ENCODE measurements at regions not wholly inside any gene's neighbourhood (a gene's known extent, or its start where the extent isn't known, plus 50 kb on each side); places are given as distances from the start of the nearest gene placed in this dataset.
"Not testable (repeated sequence)": the region's sequence is repeated elsewhere in the genome, so short reads cannot be mapped to it uniquely, and the experiment has no call there.

- DNase-seq = no peak
- intact Hi-C loops (cut with micrococcal nuclease) = no loop called here
- no peak overlapping the region for H3K4me3 Mint-ChIP-seq
- H3K27ac Mint-ChIP-seq = no peak overlapping the region
- CTCF ChIA-PET = no interaction called here
- H3K36me3 Mint-ChIP-seq (ENCODE audit: low read depth) = no peaks in the 10 kb centered on the region
- no peaks in the 10 kb centered on the region for H3K4me1 Mint-ChIP-seq (ENCODE audit: low read depth)
- H3K9me3 Mint-ChIP-seq = no peaks in the 10 kb centered on the region
- H3K27me3 Mint-ChIP-seq (ENCODE audit: low read depth) = no peaks in the 10 kb centered on the region
Observed at GRCh38 chrX:8005678-8006347, 78.6 kb upstream of the PNPLA4 start.

GRCh38 chrX:8003147-8003883 is 76.1 kb upstream of the PNPLA4 start:
- Mint-ChIP-seq H3K27me3 (ENCODE audit: low read depth) (no peaks in the 10 kb centered on the region), H3K27ac (no peak overlapping the region), H3K36me3 (ENCODE audit: low read depth) (no peaks in the 10 kb centered on the region), H3K9me3 (no peaks in the 10 kb centered on the region), H3K4me3 (no peak overlapping the region), H3K4me1 (ENCODE audit: low read depth) (no peaks in the 10 kb centered on the region)
- CTCF ChIA-PET = interaction anchor here (1.1 kb wide), 1 partner anchor 735 kb away, joined by 3 read pairs; no protein-coding TSS in a partner anchor
- no peak for DNase-seq
- intact Hi-C loops (cut with micrococcal nuclease) = no loop called here

GRCh38 chrX:7996851-7997250 is 69.6 kb upstream of the PNPLA4 start:
- intact Hi-C loops (cut with micrococcal nuclease) = loop anchor here (1.0 kb wide), 1 partner anchor 741 kb away; no protein-coding TSS in a partner anchor
- Mint-ChIP-seq H3K27me3 (ENCODE audit: low read depth) (no peaks in the 10 kb centered on the region), H3K27ac (no peak overlapping the region), H3K36me3 (ENCODE audit: low read depth) (no peaks in the 10 kb centered on the region), H3K4me1 (ENCODE audit: low read depth) (no peaks in the 10 kb centered on the region), H3K9me3 (no peaks in the 10 kb centered on the region), H3K4me3 (no peak overlapping the region)
- CTCF ChIA-PET = interaction anchor here (0.6 kb wide), 2 partner anchors 593 to 733 kb away, joined by 3 read pairs; no protein-coding TSS in a partner anchor
- DNase-seq = no peak

- intact Hi-C loops (cut with micrococcal nuclease) = loop anchor here (1.0 kb wide), 1 partner anchor 742 kb away; no protein-coding TSS in a partner anchor
- no peaks in the 10 kb centered on the region for H3K27me3 Mint-ChIP-seq (ENCODE audit: low read depth)
- no peaks in the 10 kb centered on the region for H3K9me3 Mint-ChIP-seq
- no peaks in the 10 kb centered on the region for H3K4me1 Mint-ChIP-seq (ENCODE audit: low read depth)
- no peak overlapping the region for H3K27ac Mint-ChIP-seq
- H3K36me3 Mint-ChIP-seq (ENCODE audit: low read depth) = no peaks in the 10 kb centered on the region
- H3K4me3 Mint-ChIP-seq = no peak overlapping the region
- CTCF ChIA-PET = no interaction called here
- peak; percentile 48 for DNase-seq
Observed at GRCh38 chrX:7996414-7996813, 69.2 kb upstream of the PNPLA4 start.

DNA sequence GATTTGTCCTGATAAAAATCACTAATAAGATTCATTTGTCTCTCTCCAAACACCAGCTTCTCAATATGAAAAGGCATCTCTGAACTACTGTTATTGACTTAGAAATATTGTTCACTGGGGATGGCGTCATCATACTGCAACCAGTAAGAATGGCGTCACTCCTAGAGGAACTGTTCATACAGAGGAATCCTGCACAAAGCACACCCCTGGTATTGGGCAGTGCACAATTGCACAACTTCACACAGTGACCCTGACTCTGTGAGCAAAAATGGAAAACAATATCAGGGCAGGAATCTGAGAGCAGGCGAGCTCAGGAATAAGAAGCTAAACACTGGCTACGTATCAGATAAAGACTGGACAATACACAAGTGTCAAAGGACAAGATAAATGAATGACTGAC is 66.7 kb upstream of the PNPLA4 start:
- Mint-ChIP-seq H3K27me3 (ENCODE audit: low read depth) (no peaks in the 10 kb centered on the region), H3K4me3 (no peak overlapping the region), H3K9me3 (no peaks in the 10 kb centered on the region), H3K27ac (no peak overlapping the region), H3K36me3 (ENCODE audit: low read depth) (no peaks in the 10 kb centered on the region), H3K4me1 (ENCODE audit: low read depth) (no peaks in the 10 kb centered on the region)
- intact Hi-C loops (cut with micrococcal nuclease) = no loop called here
- no peak for DNase-seq
- CTCF ChIA-PET = no interaction called here

DNA sequence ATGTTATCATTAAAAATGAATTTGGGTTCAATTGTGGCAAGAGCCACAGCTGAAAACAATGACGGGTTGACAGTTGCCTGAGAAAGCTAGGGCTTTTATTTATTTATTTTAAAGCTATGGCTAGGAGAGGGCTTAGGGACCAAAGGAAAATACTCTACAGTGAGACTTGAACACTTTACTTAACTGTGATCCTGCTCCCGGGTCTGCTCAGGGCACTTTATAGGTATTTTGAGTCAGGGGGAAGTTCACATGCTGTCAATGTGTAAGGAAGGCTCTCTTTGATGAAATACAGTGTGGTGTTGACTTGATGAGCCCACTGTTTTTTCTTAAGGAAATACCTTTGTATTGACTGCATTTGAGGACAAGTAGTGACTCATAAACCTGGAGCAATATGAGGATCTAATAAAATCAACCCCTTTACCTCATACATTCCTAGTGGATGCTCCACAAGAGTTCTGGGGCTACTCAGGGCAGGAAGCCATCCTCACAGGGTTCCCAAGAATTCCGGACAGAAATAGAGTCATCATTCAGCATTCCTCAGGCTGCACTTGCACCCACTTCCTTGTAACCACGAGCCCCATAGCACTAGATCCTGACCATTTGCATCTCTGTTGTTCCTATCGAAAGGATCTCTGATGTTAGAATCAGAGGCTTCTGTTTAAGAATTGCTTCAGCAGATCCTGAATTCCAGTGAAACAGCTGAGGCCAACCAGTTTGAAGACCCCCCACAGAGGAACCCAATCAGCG is 61.0 kb upstream of the PNPLA4 start:
- H3K27me3 Mint-ChIP-seq (ENCODE audit: low read depth); H3K9me3 Mint-ChIP-seq; DNase-seq; H3K27ac Mint-ChIP-seq; H3K4me1 Mint-ChIP-seq (ENCODE audit: low read depth); H3K4me3 Mint-ChIP-seq; CTCF ChIA-PET; intact Hi-C loops (cut with micrococcal nuclease); H3K36me3 Mint-ChIP-seq (ENCODE audit: low read depth): not testable (repeated sequence)

DNA sequence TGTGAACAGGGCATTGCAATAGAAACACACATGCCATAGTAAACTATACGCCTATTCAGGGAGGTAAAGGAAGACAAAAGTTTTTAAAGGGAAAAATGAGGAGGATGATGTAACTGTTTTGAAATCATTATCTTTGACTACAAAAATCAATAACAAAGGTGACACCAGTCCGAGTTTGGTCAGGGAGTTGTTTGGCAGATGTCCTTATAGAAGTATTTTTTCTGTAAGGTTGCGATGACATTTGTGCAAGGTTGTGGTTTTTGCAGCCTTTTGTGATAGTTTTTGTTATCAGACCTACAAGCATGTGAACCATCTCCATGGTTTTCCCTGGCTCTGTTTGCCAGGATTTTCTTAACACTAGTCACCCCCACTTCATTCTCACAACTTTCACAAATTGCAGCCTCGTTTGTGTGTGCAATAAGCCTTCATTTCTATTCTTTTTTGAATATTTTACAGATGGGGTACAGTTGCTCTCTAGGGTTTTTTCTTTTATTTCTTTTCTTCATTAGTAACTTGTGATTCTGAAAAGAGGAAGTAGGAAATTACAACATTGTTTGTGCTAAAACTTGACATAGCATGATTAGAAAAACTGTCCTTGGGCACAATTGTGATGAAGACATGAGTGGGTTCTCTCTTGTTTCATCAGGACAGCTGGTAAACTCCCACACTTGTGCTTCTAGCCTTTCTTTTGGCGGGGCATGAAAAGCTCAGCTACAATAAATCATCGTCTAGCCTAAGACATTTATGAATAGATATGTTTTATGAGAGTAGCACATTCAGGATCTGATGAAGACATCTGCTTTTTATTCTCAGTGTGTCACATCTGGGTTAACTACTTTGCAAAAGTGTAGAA is 60.2 kb upstream of the PNPLA4 start:
- no peak for DNase-seq
- CTCF ChIA-PET = no interaction called here
- no peak overlapping the region for H3K4me3 Mint-ChIP-seq
- intact Hi-C loops (cut with micrococcal nuclease) = no loop called here
- H3K36me3 Mint-ChIP-seq (ENCODE audit: low read depth) = no peaks in the 10 kb centered on the region
- no peak overlapping the region for H3K27ac Mint-ChIP-seq
- H3K4me1 Mint-ChIP-seq (ENCODE audit: low read depth) = no peaks in the 10 kb centered on the region
- no peaks in the 10 kb centered on the region for H3K9me3 Mint-ChIP-seq
- H3K27me3 Mint-ChIP-seq (ENCODE audit: low read depth) = no peaks in the 10 kb centered on the region

GRCh38 chrX:7986738-7987137 is 59.5 kb upstream of the PNPLA4 start:
- H3K4me1 Mint-ChIP-seq (ENCODE audit: low read depth); H3K27me3 Mint-ChIP-seq (ENCODE audit: low read depth); H3K27ac Mint-ChIP-seq; H3K4me3 Mint-ChIP-seq; H3K36me3 Mint-ChIP-seq (ENCODE audit: low read depth); CTCF ChIA-PET; H3K9me3 Mint-ChIP-seq; intact Hi-C loops (cut with micrococcal nuclease); DNase-seq: not testable (repeated sequence)

DNA sequence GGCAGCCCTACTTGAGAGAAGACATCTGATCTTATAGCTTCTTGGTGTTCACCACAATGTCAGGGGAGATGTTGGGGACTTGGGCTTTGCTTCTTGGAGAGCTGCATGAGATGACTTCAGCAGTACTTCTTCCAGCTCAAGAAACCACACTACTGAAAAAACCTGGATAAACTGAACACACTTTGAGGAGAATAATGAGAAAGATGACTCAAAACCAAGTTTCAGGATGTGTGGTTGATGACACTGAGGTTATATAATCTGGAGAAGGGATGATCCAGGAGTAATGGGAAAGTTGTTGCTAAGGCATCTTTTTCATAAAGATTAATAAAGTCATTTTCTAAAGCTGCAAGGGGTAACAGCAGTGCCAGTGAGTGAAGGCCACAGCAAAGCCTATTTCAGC is 58.4 kb upstream of the PNPLA4 start:
- CTCF ChIA-PET = no interaction called here
- no peak overlapping the region for H3K4me3 Mint-ChIP-seq
- intact Hi-C loops (cut with micrococcal nuclease) = no loop called here
- no peaks in the 10 kb centered on the region for H3K27me3 Mint-ChIP-seq (ENCODE audit: low read depth)
- no peaks in the 10 kb centered on the region for H3K9me3 Mint-ChIP-seq
- no peak for DNase-seq
- H3K4me1 Mint-ChIP-seq (ENCODE audit: low read depth) = no peaks in the 10 kb centered on the region
- H3K27ac Mint-ChIP-seq = no peak overlapping the region
- no peaks in the 10 kb centered on the region for H3K36me3 Mint-ChIP-seq (ENCODE audit: low read depth)

DNA sequence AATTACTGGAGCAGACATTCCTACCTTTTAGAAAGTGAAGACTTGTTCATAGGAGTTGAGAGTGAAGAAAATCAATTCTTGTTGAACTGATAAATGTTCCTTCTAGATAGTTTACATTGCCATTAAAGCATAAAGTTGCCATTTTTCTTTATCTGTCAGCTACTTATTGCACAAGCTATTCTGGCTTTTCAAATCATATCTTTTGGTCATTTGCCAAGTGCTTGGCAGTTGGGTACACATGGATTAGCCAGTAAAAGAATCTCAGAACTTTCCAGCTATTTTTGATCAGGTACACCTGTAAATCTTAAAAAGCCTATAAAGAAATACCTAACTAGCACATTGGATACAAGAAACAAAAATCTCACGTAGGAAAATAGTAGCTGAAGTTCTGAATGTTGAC is 56.4 kb upstream of the PNPLA4 start:
- intact Hi-C loops (cut with micrococcal nuclease) = no loop called here
- CTCF ChIA-PET = no interaction called here
- DNase-seq = no peak
- no peak overlapping the region for H3K27ac Mint-ChIP-seq
- no peaks in the 10 kb centered on the region for H3K9me3 Mint-ChIP-seq
- no peaks in the 10 kb centered on the region for H3K36me3 Mint-ChIP-seq (ENCODE audit: low read depth)
- no peaks in the 10 kb centered on the region for H3K27me3 Mint-ChIP-seq (ENCODE audit: low read depth)
- H3K4me1 Mint-ChIP-seq (ENCODE audit: low read depth) = no peaks in the 10 kb centered on the region
- H3K4me3 Mint-ChIP-seq = no peak overlapping the region
